ENCODE measurements at regions not wholly inside any gene's neighbourhood (a gene's known extent, or its start where the extent isn't known, plus 50 kb on each side); places are given as distances from the start of the nearest gene placed in this dataset.

- H3K4me1 Mint-ChIP-seq (ENCODE audit: unreplicated experiment), result no peaks in the 10 kb centered on the region
- no peak overlapping the region for H3K4me3 Mint-ChIP-seq (ENCODE audit: unreplicated experiment)
- no peaks in the 10 kb centered on the region for H3K27me3 Mint-ChIP-seq (ENCODE audit: unreplicated experiment)
- no peaks in the 10 kb centered on the region for H3K36me3 Mint-ChIP-seq (ENCODE audit: low read depth, unreplicated experiment)
- H3K27ac Mint-ChIP-seq (ENCODE audit: unreplicated experiment), result no peak overlapping the region
- DNase-seq (ENCODE audit: low spot score), result no peak
- H3K9me3 Mint-ChIP-seq (ENCODE audit: unreplicated experiment), result no peaks in the 10 kb centered on the region
- TF ChIP-seq CTCF (IDR thresholded peaks at IDR 0.05; ENCODE audit: unreplicated experiment), result no peak
These were observed 111.5 kb upstream of the WSCD2 start for GRCh38 chr12:108017472-108018057.

- H3K27ac Mint-ChIP-seq (ENCODE audit: unreplicated experiment), result no peak overlapping the region
- no peaks in the 10 kb centered on the region for H3K36me3 Mint-ChIP-seq (ENCODE audit: low read depth, unreplicated experiment)
- no peak overlapping the region for H3K4me3 Mint-ChIP-seq (ENCODE audit: unreplicated experiment)
- H3K27me3 Mint-ChIP-seq (ENCODE audit: unreplicated experiment), result no peaks in the 10 kb centered on the region
- no peaks in the 10 kb centered on the region for H3K9me3 Mint-ChIP-seq (ENCODE audit: unreplicated experiment)
- no peaks in the 10 kb centered on the region for H3K4me1 Mint-ChIP-seq (ENCODE audit: unreplicated experiment)
- no peak for DNase-seq (ENCODE audit: low spot score)
- no peak for TF ChIP-seq CTCF (IDR thresholded peaks at IDR 0.05; ENCODE audit: unreplicated experiment)
These were observed 109.2 kb upstream of the WSCD2 start for GRCh38 chr12:108019862-108020261.

- no peak overlapping the region for H3K4me3 Mint-ChIP-seq (ENCODE audit: unreplicated experiment)
- no peaks in the 10 kb centered on the region for H3K9me3 Mint-ChIP-seq (ENCODE audit: unreplicated experiment)
- no peaks in the 10 kb centered on the region for H3K27me3 Mint-ChIP-seq (ENCODE audit: unreplicated experiment)
- TF ChIP-seq CTCF (IDR thresholded peaks at IDR 0.05; ENCODE audit: unreplicated experiment), result no peak
- H3K27ac Mint-ChIP-seq (ENCODE audit: unreplicated experiment), result no peak overlapping the region
- no peak for DNase-seq (ENCODE audit: low spot score)
- no peaks in the 10 kb centered on the region for H3K36me3 Mint-ChIP-seq (ENCODE audit: low read depth, unreplicated experiment)
- no peaks in the 10 kb centered on the region for H3K4me1 Mint-ChIP-seq (ENCODE audit: unreplicated experiment)
These were observed 107.9 kb upstream of the WSCD2 start for GRCh38 chr12:108021141-108021540.

- no peak for TF ChIP-seq CTCF (IDR thresholded peaks at IDR 0.05; ENCODE audit: unreplicated experiment)
- no peaks in the 10 kb centered on the region for H3K27me3 Mint-ChIP-seq (ENCODE audit: unreplicated experiment)
These were observed 107.1 kb upstream of the WSCD2 start for GRCh38 chr12:108021949-108022522.

GRCh38 chr12:108029051-108029835 lies 99.8 kb upstream of the WSCD2 start:
- DNase-seq (ENCODE audit: low spot score), result no peak
- Mint-ChIP-seq H3K36me3 (ENCODE audit: low read depth, unreplicated experiment) (no peaks in the 10 kb centered on the region), H3K27me3 (ENCODE audit: unreplicated experiment) (peaks cover 2% of the 10 kb centered on the region), H3K4me1 (ENCODE audit: unreplicated experiment) (peaks cover 3% of the 10 kb centered on the region), H3K9me3 (ENCODE audit: unreplicated experiment) (no peaks in the 10 kb centered on the region), H3K4me3 (ENCODE audit: unreplicated experiment) (no peak overlapping the region), H3K27ac (ENCODE audit: unreplicated experiment) (no peak overlapping the region)
- TF ChIP-seq CTCF (IDR thresholded peaks at IDR 0.05; ENCODE audit: unreplicated experiment), result no peak

More at GRCh38 chr12:108021949-108022522, 107.1 kb upstream of the WSCD2 start:
- no peak overlapping the region for H3K27ac Mint-ChIP-seq (ENCODE audit: unreplicated experiment)
- H3K4me1 Mint-ChIP-seq (ENCODE audit: unreplicated experiment), result no peaks in the 10 kb centered on the region
- no peaks in the 10 kb centered on the region for H3K9me3 Mint-ChIP-seq (ENCODE audit: unreplicated experiment)
- no peak overlapping the region for H3K4me3 Mint-ChIP-seq (ENCODE audit: unreplicated experiment)
- no peaks in the 10 kb centered on the region for H3K36me3 Mint-ChIP-seq (ENCODE audit: low read depth, unreplicated experiment)
- DNase-seq (ENCODE audit: low spot score), result no peak

Data from endothelial cell (in vitro differentiated cells).